Liver (tissue), 8 donors: ENCODE measurements at regions not wholly inside any gene's neighbourhood (a gene's known extent, or its start where the extent isn't known, plus 50 kb on each side); places are given as distances from the start of the nearest gene placed in this dataset.

Experiments
- DNase-seq: peaks from one replicate; pipeline ENCODE4 v3.0.0-alpha.2; 2017; ENCODE audit warnings: low spot score
- H3K27ac ChIP-seq, 2 donors: one replicate each; pipeline ENCODE4 v1.7.0; 2013; ENCODE audit warnings: inconsistent platforms in 2 of 2, low read length in 2 of 2, control low read depth in 1 of 2, low read depth in 1 of 2, mild to moderate bottlenecking in 1 of 2
- H3K27me3 ChIP-seq, 4 donors: one replicate each; pipeline versions ENCODE4 v1.6.1 to v1.7.0; 2013; ENCODE audit warnings: low read length in 3 of 4, inconsistent platforms in 1 of 4, mild to moderate bottlenecking in 1 of 4, moderate library complexity in 1 of 4; ENCODE audit not compliant: control insufficient read depth in 4 of 4, insufficient read depth in 4 of 4
- H3K36me3 ChIP-seq, 4 donors: one replicate each; pipeline versions ENCODE4 v1.6.1 to v1.7.0; 2013; ENCODE audit warnings: low read length in 3 of 4, mild to moderate bottlenecking in 3 of 4, low read depth in 1 of 4, moderate library complexity in 1 of 4; ENCODE audit not compliant: control insufficient read depth in 4 of 4, insufficient read depth in 3 of 4
- H3K4me1 ChIP-seq, 4 donors: one replicate each; pipeline versions ENCODE4 v1.6.1 to v1.7.0; 2013; ENCODE audit warnings: low read length in 3 of 4, mild to moderate bottlenecking in 3 of 4, moderate library complexity in 1 of 4; ENCODE audit not compliant: control insufficient read depth in 4 of 4, insufficient read depth in 4 of 4
- H3K4me3 ChIP-seq, 3 donors: one replicate each; pipeline versions ENCODE4 v1.6.1 to v1.7.0; 2013; ENCODE audit warnings: low read length in 3 of 3, control low read depth in 1 of 3, low read depth in 1 of 3, mild to moderate bottlenecking in 1 of 3
- H3K9ac ChIP-seq, 2 donors: one replicate each; pipeline ENCODE4 v1.7.0; 2013; ENCODE audit warnings: low read length in 2 of 2, mild to moderate bottlenecking in 2 of 2, moderate library complexity in 2 of 2, control low read depth in 1 of 2, low read depth in 1 of 2
- H3K9me3 ChIP-seq, 4 donors: one replicate each; pipeline versions ENCODE4 v1.6.1 to v1.7.0; 2013; ENCODE audit warnings: low read length in 3 of 4; ENCODE audit not compliant: control insufficient read depth in 4 of 4
- CTCF ChIP-seq: fragments of 150-350 bp; IDR thresholded peaks from 2 replicates; pipeline ENCODE4 v1.5.1; 2017; ENCODE audit warnings: improper control_type of control experiment, low read depth, low read length; ENCODE audit not compliant: missing input control
- EGR1 ChIP-seq, 2 donors: IDR thresholded peaks; 2 replicates each; pipeline ENCODE4 v1.6.1; 2016 to 2018; ENCODE audit warnings: antibody characterized with exemption in 2 of 2, low read depth in 2 of 2
- FOXA1 ChIP-seq: IDR thresholded peaks from 2 replicates; pipeline ENCODE4 v1.6.1; 2016; ENCODE audit warnings: antibody characterized with exemption
- FOXA2 ChIP-seq: IDR thresholded peaks from 2 replicates; pipeline ENCODE4 v1.6.1; 2016; ENCODE audit warnings: antibody characterized with exemption
- GABPA ChIP-seq, 2 donors: IDR thresholded peaks in 1 of 2; conservative IDR thresholded peaks in 1 of 2; 2 replicates each; pipeline ENCODE4 v1.6.1; 2016; ENCODE audit warnings: antibody characterized with exemption in 2 of 2, mild to moderate bottlenecking in 1 of 2, moderate library complexity in 1 of 2
- HNF4A ChIP-seq, 2 donors: conservative IDR thresholded peaks; 2 replicates each; pipeline ENCODE4 v1.6.1; 2016; ENCODE audit warnings: antibody characterized with exemption in 2 of 2, mild to moderate bottlenecking in 2 of 2
- HNF4G ChIP-seq: IDR thresholded peaks from 2 replicates; pipeline ENCODE4 v1.6.1; 2016; ENCODE audit warnings: antibody characterized with exemption
- JUND ChIP-seq, 2 donors: IDR thresholded peaks; 2 replicates each; pipeline ENCODE4 v1.6.1; 2016; ENCODE audit warnings: antibody characterized with exemption in 2 of 2
- NR2F2 ChIP-seq: IDR thresholded peaks from 2 replicates; pipeline ENCODE4 v1.6.1; 2016; ENCODE audit warnings: antibody characterized with exemption
- RAD21 ChIP-seq, 2 donors: IDR thresholded peaks; 2 replicates each; pipeline ENCODE4 v1.6.1; 2016; ENCODE audit warnings: antibody characterized with exemption in 2 of 2, mild to moderate bottlenecking in 2 of 2
- RXRA ChIP-seq, 2 donors: IDR thresholded peaks; 2 replicates each; pipeline ENCODE4 v1.6.1; 2017 to 2018; ENCODE audit warnings: antibody characterized with exemption in 2 of 2, mild to moderate bottlenecking in 1 of 2
- SP1 ChIP-seq: IDR thresholded peaks from 2 replicates; pipeline ENCODE4 v1.6.1; 2018; ENCODE audit warnings: antibody characterized with exemption, mild to moderate bottlenecking
- TAF1 ChIP-seq: conservative IDR thresholded peaks from 2 replicates; pipeline ENCODE4 v1.6.1; 2016; ENCODE audit warnings: antibody characterized with exemption, mild to moderate bottlenecking
- YY1 ChIP-seq: IDR thresholded peaks from 2 replicates; pipeline ENCODE4 v1.6.1; 2016; ENCODE audit warnings: antibody characterized with exemption, mild to moderate bottlenecking
- ZBTB33 ChIP-seq: IDR thresholded peaks from 2 replicates; pipeline ENCODE4 v1.6.1; 2016; ENCODE audit warnings: antibody characterized with exemption
- WGBS: extraction: QIAGEN DNeasy Blood & Tissue Kit; methylation state at CpG from one replicate; pipeline ENCODE4 v1.1.7; 2013; 5-methylcytosine and 5-hydroxymethylcytosine counted together
- TF ChIP-seq, protein P1 (sequence below): IDR thresholded peaks from 2 replicates; pipeline ENCODE4 v1.6.1; 2016; ENCODE audit warnings: antibody characterized with exemption
- donor health status: healthy.
- donor health status: healthy.
- donor health status: healthy.
- donor health status: healthy.
- donor health status: healthy.

- Histone ChIP-seq H3K4me3 (no peak overlapping the region), H3K27ac (no peak overlapping the region), H3K9me3 (no peaks in the 10 kb centered on the region), H3K9ac (no peak overlapping the region), H3K36me3 (no peaks in the 10 kb centered on the region), H3K4me1 (no peaks in the 10 kb centered on the region), H3K27me3 (peaks cover 0 to 3% (median 0%) of the 10 kb centered on the region in 4 donors)
- WGBS: 59% methylated on average over 6 of the region's 6 CpGs
- DNase-seq: no peak
- no peak for TF ChIP-seq NR2F2
- no peak for TF ChIP-seq SP1
- TF ChIP-seq JUND (IDR thresholded peaks at IDR 0.05): no peak
- TF ChIP-seq GABPA (IDR thresholded peaks at IDR 0.05 in 1 of 2, conservative IDR thresholded peaks at IDR 0.05 in 1 of 2): no peak
- no peak for TF ChIP-seq YY1
- no peak for TF ChIP-seq EGR1 (IDR thresholded peaks at IDR 0.05; ENCODE audit: low read depth in 2 of 2)
- TF ChIP-seq HNF4A (conservative IDR thresholded peaks at IDR 0.05): no peak
- TF ChIP-seq, protein P1, sequence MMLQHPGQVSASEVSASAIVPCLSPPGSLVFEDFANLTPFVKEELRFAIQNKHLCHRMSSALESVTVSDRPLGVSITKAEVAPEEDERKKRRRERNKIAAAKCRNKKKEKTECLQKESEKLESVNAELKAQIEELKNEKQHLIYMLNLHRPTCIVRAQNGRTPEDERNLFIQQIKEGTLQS: no peak
- TF ChIP-seq FOXA1: no peak
Measured at GRCh38 chr16:5815570-5816237, 718.1 kb upstream of the EEF2KMT start.

DNA sequence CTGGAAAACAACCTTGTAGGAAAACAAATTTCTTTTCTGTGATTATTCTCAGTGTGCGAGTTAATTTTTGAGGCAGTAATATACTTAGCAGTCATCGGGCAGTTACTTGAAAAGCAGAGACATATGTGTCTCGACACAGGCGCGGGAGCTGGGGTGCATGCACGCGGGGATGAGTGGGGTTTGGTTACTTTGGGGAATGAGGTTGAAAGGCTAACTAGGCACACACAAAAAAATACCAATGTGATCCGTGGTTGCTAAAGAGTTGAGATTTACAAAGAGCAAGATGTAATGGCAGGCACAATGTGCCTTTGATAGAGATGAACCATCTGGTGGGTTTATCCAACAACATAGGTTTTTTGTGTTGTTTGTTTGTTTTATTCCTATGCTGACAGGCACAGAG lies 703.8 kb upstream of the EEF2KMT start:
- no peak for TF ChIP-seq EGR1 (IDR thresholded peaks at IDR 0.05; ENCODE audit: low read depth in 2 of 2)
- TF ChIP-seq GABPA (IDR thresholded peaks at IDR 0.05 in 1 of 2, conservative IDR thresholded peaks at IDR 0.05 in 1 of 2): no peak
- no peak for TF ChIP-seq FOXA2
- no peak for TF ChIP-seq NR2F2
- no peak for TF ChIP-seq CTCF
- TF ChIP-seq RXRA (IDR thresholded peaks at IDR 0.05): no peak
- no peak for TF ChIP-seq RAD21 (IDR thresholded peaks at IDR 0.05)
- TF ChIP-seq, protein P1: no peak
- TF ChIP-seq JUND (IDR thresholded peaks at IDR 0.05): no peak
- TF ChIP-seq SP1: no peak
- no peak for TF ChIP-seq ZBTB33
- TF ChIP-seq HNF4A (conservative IDR thresholded peaks at IDR 0.05): no peak
- no peak for TF ChIP-seq FOXA1
- TF ChIP-seq HNF4G: no peak
- TF ChIP-seq TAF1: no peak
- Histone ChIP-seq H3K27ac (no peak overlapping the region), H3K9ac (no peak overlapping the region), H3K27me3 (no peaks in the 10 kb centered on the region), H3K4me3 (no peak overlapping the region), H3K9me3 (peaks cover 0 to 9% (median 4%) of the 10 kb centered on the region in 4 donors), H3K36me3 (no peaks in the 10 kb centered on the region), H3K4me1 (no peaks in the 10 kb centered on the region)
- 86% methylated on average over 8 of the region's 8 CpGs for WGBS
- DNase-seq: no peak
